HG02885 (cell line): ENCODE measurements at regions not wholly inside any gene's neighbourhood (a gene's known extent, or its start where the extent isn't known, plus 50 kb on each side); places are given as distances from the start of the nearest gene placed in this dataset.
"Not testable (repeated sequence)": the region's sequence is repeated elsewhere in the genome, so short reads cannot be mapped to it uniquely, and the experiment has no call there.

ENCODE experiments used
- ATAC-seq: cut with Tn5 transposase; IDR thresholded peaks from one replicate; pipeline ENCODE4 v1.9.1; 2021; ENCODE audit warnings: mild to moderate bottlenecking; ENCODE audit not compliant: unreplicated experiment, poor library complexity

- ATAC-seq: no peak
Observed at GRCh38 chr21:23099185-23099584, 2101.0 kb downstream of the NCAM2 start.

- ATAC-seq: no peak
Observed at GRCh38 chr21:23101111-23101510, 2102.9 kb downstream of the NCAM2 start.

DNA sequence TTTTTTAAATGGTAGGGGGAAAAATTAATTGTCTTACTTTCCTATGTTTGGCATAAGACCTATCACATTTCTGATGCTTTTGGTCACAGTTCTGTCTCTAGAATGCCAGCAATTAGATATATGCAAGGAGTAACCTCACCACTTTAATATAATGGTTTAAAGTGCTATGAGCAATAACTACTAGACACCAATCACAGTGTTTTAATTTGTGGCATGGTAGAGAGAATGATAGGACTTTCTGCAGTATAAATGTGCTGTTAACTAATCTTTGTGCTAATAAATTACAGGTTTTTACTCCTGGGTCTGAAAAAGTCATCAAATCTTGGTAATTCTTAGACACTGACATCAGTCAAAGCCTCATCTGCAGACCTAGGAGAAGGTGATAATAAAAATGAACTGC is 2110.3 kb downstream of the NCAM2 start:
- no peak for ATAC-seq

DNA sequence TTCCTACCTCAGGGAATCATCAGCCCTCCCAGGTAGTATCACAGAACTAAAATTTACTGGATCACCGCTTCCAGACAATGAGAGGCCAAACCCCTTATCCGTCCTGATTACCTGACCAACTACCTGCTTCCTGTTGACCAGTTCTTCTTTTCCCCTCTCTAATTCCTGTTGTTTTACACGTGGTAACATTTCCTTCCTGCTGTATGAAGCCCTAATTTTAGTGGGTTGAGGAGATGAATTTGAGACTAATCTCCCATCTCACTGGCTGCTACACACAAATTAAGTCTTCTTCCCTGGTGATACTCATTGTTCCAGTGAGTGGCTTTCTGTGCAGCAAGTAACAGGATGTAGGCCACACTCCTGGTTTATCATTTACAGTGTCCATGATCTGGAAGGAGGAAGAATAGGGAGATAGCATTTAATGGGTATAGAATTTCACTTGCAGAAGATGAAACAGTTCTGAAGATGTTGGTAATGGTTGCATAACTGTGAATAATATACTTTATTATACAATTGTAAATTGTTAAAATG is 2112.9 kb downstream of the NCAM2 start:
- no peak for ATAC-seq

DNA sequence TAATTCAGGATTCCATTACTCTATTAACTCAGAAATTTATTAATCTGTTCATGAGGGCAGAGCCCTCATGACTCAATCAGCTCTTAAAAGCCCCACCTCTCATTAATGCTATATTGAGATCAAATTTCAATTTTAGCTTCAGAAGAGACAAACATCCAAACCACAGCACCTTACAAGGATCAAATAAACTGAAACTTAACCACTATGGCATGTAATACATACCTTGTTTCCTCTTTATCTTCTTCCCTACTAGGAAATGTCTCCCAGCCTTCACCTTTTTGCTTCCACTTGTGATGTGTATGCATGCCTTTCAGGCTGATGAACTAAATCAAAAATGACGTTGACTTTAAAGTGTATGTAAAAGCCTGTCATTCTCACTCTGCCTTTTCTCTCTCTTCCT is 2121.3 kb downstream of the NCAM2 start:
- no peak for ATAC-seq

GRCh38 chr21:23127973-23128372 is 2129.8 kb downstream of the NCAM2 start:
- no peak for ATAC-seq

DNA sequence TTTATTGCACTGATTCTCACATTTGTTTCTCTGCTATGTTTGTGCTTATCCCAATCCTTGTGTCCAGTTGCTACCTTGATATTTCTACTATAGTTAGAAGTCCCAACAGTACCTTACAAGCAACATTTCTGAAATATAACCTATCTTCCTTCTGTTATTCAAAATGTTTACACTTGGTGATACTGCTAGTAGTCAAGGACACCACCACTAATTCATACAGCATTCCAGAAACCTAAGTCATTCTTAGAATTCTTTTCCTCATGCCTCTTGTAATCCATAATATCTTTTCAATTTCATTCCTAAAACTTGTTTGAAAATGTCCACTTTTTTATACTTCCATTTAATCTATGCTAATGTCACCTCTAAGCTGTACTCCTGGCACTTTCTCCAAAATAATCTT is 2132.1 kb downstream of the NCAM2 start:
- no peak for ATAC-seq

GRCh38 chr21:23131177-23131576 is 2133.0 kb downstream of the NCAM2 start:
- no peak for ATAC-seq

GRCh38 chr21:23138797-23139196 is 2140.6 kb downstream of the NCAM2 start:
- ATAC-seq: no peak

- ATAC-seq: no peak
Observed at GRCh38 chr21:23152130-23152529, 2153.9 kb downstream of the NCAM2 start.

DNA sequence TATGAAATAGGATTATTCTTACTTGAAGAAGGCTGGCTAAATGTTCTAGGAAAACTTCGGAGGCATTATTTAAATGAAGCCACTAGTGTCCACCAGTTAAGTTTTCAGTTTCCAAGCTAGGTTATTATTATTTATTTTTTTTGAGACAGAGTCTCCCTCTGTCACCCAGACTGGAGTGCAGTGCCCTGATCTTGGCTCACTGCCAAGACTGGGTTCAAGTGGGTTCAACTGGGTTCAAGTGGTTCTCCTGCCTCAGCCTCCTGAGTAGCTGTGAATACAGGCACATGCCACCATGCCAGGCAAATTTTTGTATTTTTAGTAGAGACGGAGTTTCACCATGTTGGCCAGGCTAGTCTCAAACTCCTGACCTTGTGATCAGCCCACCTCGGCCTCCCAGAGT is 2155.6 kb downstream of the NCAM2 start:
- ATAC-seq: not testable (repeated sequence)

GRCh38 chr21:23155281-23155680 is 2157.1 kb downstream of the NCAM2 start:
- ATAC-seq: no peak

- ATAC-seq: no peak
Observed at GRCh38 chr21:23160914-23161313, 2162.7 kb downstream of the NCAM2 start.

DNA sequence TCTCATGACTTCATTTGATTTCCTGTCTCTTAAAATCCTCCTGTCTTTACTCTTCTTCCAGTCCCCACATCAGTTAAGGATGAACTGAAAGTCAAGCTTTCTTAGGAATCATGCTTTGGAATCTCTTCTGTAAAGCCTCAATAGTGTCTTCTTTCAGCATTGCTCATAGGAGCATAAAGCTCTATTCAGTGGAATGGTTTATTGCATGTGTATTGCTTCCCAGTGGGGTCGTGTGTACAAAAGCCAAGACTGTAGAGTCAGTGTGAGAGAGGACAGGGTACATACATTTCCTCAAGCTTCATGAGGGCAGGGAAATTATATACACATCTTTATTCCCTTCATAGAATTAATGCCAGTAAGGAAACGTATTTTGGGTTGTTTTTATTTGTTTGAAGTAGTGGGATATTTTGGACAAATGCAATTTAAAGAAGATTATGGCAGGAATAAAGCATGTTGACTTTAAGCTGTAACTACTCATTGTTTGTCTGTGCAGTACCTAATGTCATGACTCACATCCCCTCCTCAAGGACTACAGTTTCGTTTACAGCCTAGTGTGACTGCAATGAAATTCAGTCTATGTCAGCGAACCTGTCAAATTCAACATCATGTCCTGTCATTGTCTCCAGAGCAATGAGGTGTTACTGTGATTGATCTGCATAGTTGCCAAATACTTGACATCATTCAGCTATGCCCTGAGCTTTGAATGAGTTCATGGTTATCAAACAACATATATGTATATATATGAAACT is 2164.2 kb downstream of the NCAM2 start:
- ATAC-seq: no peak
